Keratinocyte (primary cell): ENCODE measurements at regions not wholly inside any gene's neighbourhood (a gene's known extent, or its start where the extent isn't known, plus 50 kb on each side); places are given as distances from the start of the nearest gene placed in this dataset.

Experiments used
- CTCF ChIP-seq, 3 experiments: IDR thresholded peaks in 1 of 3; conservative IDR thresholded peaks in 1 of 3; optimal IDR thresholded peaks in 1 of 3; 2 replicates in 2 of 3; 3 replicates in 1 of 3; pipeline versions ENCODE3 to v1.5.1; 2011; ENCODE audit warnings: low read length in 3 of 3, mild to moderate bottlenecking in 3 of 3, moderate library complexity in 2 of 3, control low read depth in 1 of 3, inconsistent platforms in 1 of 3; ENCODE audit not compliant: insufficient read depth in 2 of 3; ENCODE audit errors: extremely low read depth in 1 of 3
- EZH2 ChIP-seq: IDR thresholded peaks from one replicate; pipeline ENCODE4 v1.6.1; 2012; ENCODE audit warnings: inconsistent platforms, mild to moderate bottlenecking, low read length, moderate library complexity

DNA sequence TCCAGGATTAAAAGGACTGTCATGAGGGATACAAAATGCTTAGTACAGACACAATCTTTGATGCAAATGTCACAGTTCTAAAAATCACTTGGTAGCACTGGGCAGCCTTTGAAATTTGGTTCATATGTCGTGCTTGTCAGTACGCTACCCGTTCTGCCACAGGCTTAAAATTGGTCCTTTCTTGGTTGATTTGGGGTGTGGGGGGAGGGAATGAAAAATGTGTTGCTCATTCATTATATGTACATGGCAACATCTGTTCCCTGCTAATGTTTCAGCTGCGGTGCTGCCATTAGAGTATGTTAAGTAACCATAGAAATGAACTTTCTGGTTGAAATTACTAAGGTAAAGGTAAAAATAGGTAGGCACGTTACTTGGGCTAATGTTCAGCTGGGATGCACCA lies 155.4 kb upstream of the ARHGAP5 start:
- TF ChIP-seq CTCF (optimal IDR thresholded peaks at IDR 0.05 in 1 of 3, IDR thresholded peaks at IDR 0.05 in 1 of 3, conservative IDR thresholded peaks at IDR 0.05 in 1 of 3; ENCODE audit: extremely low read depth in 1 of 3, insufficient read depth in 2 of 3, low read length in 3 of 3): no peak
- TF ChIP-seq EZH2: no peak
